ENCODE measurements at regions not wholly inside any gene's neighbourhood (a gene's known extent, or its start where the extent isn't known, plus 50 kb on each side); places are given as distances from the start of the nearest gene placed in this dataset.

GRCh38 chr2:198371921-198372543 is 567.6 kb downstream of the PLCL1 start:
- TF ChIP-seq CTCF (IDR thresholded peaks at IDR 0.05) (no peak), POLR2AphosphoS5 (IDR thresholded peaks at IDR 0.05) (no peak), EP300 (IDR thresholded peaks at IDR 0.05) (no peak), POLR2A (IDR thresholded peaks at IDR 0.05) (no peak)

Data from sigmoid colon (tissue), 4 donors.